NCI-H2081 (cell line): ENCODE measurements at regions not wholly inside any gene's neighbourhood (a gene's known extent, or its start where the extent isn't known, plus 50 kb on each side); places are given as distances from the start of the nearest gene placed in this dataset.

Source experiments
- DNase-seq, 2 experiments: peaks; one replicate each; lab custom pipeline; 2025; lab: John Stamatoyannopoulos, UW

DNA sequence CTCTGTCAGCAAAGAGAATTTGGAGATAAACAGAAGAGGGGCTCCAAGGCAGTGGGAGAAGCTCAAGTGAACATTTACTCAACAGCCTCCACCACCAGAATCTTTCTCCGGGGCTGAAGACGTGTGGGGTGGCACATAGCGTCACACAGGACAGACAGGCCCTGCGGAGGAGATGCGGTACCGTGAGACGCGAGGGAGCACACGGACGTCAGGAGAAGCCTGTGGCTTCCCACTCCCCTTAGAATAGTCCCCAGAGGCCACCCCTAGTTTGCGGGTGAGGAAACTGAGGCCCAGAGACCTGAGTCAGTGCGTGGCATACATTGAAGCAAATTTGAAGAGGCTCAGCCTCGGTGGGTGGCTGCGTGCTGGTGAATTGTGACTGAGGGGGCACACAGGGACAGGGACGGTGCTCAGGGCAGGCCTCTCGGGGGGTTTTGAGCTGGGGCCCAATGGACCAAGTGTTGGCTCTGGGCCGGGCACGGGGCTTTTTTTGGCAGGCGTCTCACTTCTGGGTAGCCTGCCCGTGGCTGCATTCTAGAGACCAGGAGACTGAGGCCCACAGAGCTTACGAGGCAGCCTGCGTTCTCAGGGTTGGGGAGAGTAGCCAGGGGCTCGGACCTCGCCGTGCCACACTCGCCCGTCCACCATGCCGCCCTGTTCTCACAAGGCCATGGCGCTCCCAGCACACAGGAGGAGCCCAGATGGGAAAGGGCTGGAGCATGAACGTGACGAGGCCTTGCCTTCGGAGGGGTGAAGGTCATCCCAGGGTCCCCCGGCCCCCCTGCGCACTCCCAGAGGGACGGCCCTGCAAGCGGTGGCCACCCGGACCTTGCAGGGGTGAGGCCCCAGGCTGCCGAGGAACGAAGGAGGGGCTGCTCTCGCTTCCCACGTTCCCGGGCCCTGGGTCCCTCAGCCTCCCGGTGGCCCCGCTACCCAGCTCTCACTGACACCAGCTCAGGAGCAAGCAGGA, 220.6 kb downstream of the C9orf50 start:
- no peak for DNase-seq

DNA sequence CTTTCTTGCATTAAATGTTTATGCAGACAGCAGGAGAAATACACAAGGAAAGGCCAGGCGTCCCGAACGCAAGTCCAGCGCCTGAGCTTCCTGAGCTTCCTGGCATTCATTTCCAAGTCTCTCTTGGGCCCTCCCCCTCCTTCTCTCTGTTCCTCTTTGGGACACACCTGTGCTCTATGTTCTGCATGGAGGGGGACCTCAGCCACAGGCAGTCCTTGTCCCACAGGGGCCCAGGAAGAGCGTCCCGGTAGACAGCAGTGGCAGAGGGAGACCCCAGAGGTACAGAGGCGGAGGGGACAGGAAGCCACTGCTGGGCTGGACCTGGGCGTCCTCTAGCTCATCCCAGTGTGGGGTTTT, 221.3 kb downstream of the C9orf50 start:
- DNase-seq = no peak

DNA sequence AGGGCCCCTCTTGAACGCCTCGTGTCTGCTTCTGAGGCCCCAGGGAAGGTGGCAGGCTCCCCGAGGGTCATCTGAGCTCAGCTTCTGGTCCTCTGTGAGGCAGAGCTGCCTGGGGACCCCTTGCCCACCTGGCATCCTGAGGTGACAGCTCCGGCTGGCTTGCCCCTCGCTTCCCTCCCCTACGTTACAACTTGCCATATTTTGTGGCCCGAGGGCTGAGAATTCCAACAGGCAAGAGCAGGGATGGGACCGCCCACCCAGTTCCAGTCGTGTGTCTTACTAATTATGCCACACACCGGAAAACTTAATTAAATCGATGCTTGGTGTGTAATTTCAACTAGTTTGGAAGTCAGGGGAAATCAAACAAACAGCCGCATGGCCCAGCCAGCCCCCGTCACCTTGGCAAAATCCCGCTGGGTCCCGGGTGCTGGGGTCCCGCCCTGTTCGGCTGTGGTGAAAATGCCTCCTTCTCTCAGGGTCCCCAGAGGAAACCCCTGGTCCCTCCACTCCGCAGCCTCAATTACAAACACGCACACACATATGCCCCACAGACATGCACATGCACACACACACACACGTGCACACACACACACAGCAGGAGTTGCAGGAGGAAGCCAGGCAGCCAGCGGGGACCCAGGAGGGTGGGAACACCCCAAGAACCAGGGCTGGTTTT, 221.0 kb upstream of the IER5L start:
- no peak for DNase-seq

DNA sequence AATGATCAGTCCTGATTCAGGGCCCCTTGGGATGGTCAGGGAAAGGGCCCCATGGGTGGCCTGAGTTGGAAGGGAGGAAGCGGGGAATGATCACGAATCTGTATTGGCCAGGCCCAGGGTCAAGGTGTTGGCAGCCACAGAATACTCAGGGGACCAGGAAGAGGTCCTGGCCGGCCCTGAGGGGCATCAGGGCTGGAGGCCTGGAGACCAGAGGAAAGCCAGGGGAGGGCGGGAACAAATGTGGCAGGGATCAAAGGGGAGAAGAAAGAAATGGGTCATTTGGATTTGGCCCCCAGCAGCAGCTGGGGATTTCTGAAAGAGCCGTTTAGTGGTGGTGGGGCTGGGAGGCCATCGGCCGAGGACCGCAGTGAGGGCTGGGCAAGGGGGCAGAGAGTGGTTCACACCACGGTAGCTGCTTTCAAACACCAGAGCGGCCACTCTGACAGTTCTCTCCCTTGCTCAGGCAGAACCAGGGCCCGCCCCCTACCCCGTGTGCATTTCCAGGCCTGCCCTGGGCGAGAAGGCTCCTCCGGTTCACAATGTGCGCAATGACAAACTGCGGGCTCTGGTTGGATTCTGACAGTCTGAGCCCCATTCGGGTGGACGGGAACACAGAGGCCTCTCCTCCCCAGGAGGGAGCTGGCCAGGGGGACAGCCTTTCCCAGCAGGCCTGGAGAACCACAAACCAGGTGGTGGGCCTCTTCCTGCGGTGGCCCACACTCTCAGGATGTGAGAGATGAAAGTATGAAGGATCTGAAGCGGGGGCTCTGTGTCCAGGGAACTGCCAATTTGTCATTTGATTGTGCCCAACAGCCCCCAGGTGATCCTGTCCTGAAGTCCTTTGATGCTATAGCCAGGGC, 220.3 kb upstream of the IER5L start:
- DNase-seq = no peak

DNA sequence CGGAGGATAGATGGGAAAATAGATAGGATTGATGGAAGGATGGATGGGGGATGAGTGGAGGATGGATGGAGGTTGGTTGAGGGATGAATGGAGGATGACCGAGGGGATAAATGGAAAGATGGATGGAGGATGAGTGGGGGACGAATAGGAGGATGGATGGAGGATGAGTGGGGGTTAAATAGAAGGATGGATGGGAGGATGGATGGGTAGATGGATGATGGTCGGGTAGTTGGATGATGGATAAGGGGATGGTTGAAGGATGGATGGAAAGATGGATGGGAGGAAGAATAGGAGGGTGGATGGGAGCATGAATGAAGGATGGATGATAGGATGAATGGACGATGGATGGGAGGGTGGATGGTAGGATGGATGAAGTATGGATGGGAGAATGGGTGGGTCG, 219.3 kb upstream of the IER5L start:
- no peak for DNase-seq

DNA sequence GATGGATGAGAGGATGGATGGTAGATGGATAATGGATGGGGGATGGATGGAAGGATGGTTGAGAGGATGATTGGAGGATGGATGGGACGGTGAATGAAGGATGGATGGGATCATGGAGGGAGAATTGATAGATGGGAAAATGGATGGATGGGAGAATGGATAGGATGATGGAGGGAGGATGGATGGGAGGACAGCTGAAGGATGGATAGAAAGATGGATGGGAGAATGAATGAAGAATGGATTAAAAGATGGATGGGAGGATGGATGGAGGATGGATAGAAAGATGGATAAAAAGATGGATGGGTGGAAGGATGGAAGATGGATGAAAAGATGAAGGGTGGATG, 218.3 kb upstream of the IER5L start:
- DNase-seq = no peak

DNA sequence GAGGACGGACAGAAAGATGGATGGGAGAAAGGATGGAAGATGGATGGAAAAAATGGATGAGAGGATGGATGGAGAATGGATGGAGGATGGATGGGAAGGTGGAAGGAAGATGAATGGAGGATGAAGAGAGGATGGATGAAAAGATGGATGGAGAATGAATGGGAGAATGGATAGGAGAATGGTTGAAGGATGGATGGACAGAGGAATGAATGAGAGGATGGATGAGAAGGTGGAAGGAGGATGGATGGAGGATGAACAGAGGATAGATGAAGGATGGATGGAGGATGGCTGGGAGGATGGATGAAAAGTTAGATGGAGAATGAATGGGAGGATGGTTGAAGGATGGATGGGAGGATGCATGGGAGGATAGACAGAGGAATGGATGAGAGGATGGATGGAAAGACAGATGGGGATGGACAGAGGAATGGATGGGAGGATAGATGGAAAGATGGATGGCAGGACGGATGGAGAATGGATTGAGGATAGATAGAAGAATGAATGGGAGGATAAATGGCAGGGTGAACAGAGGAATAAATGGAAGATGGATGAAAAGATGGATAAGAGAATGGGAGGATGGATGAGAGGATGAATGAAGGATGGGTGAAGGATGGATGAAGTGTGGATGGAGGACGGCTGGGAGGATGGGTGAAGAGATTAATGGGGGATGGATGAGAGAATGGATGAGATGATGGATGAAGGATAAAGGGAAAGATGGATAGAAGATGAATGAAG, 217.7 kb upstream of the IER5L start:
- no peak for DNase-seq

DNA sequence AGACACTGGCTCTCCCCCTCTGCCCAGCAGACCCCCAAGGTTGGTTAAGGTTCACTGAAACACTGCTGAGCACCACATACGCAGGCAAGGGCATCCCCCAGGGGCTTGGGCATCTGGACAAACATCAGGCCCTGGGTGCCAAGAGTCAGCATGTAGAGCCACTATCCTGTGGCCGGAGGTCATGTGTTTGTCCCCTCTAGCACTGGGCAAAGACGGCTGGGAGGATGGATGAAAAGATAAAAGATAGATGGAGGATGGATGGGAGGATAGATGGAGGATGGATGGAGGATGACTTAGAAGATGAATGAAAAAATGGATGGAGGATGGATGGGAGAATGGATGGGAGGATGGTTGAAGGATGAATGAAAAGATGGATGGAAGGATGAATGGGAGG, 216.8 kb upstream of the IER5L start:
- DNase-seq = no peak

DNA sequence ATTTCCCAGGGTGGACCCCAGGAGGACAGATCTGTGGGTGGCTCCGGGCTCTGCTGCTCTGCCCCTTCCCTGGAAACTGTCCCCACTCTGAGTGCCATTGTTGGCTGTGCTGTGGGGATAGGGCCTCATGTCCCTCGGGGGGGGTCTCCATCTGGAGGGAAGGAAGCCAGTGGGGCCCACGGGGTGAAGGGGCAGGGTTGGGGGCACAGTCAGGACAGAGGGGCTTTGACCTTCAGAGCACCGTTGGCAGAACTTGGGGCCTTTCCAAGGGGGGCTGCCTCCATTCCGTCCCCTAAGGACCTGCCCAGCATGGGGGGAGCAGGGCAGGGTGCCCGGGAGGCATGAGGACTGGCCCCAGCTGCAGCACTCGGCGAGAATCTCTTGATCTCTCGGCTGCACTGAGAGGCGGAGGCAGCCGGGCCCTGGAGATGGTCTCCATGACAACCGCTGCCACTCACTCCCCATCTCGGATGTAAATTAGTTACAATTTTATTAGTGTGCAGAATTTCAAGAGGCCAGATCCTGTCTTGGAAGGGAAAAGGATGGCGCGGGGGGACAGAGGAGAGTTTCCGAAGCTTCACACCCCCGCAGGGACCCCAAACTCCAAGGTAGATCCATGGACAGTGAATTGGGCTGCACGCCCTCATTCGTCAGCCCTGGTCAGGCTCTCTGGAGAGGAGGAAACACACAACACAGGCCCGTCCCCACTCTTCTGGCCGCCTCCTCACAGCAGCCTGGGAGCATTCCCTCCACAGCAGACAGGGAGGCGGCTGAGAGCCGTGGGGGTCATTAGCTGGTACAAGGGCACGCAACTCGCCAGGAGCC, 216.2 kb upstream of the IER5L start:
- no peak for DNase-seq

DNA sequence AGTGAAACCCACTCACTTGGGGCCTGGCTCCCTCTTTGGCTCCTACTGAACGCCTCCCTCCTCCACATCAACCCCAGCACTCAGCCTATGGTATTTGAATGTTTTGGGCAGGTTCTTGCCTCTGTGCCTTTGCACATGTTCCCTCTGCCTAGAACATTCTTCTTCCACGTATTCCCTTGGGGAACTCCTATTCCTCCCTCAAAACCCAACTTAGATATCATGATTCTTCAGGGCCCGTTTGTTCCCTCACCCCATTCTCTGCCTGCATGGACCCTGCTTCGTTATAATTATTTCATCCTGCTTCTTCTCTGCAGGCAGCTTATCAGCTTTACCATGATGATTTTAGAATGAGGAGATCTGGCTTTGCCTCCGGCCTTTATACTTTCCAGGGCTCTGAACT, 215.0 kb upstream of the IER5L start:
- DNase-seq = no peak

DNA sequence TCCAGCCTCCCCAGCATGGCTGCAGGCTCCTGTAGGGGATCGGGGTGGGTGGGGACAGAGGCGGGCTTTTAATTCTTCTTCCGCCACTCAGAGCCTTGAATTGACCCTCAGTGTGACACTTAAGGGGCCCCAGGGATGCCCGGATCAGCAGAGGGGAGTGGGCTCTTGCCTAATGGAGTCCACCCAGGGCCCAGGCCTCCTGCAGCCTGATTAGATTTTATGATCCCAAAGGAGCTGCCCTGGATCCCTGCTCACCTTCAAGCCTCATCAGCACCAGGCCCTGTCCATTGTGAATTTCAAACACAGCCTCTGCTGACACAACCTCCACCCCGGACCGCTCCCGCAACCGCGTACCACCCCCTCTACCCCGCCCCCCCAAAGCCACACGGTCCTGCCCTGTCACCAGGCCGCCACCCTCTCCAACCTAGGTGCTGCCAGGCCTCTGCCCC, 214.1 kb upstream of the IER5L start:
- no peak for DNase-seq

DNA sequence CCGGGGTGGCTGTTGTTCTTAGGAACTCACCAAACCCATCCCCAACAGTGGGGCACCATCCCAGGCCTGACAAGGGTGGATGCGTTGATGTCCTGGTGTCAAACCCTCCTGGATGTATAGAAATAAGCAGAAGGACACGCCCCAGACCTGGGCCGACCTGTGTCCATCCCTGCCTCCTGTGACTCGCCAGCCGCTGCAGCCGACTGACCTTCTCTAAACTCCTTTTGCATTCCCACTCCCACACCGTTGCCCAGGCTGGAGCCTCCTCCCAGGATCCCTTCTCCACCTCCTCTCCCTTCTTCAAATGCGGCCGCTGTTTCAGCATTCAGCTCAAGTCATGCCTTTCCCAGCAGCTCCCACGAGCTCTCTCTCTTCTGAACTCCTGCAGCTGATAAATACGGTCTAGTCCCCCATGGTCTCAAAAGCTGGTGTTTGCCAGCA, 213.2 kb upstream of the IER5L start:
- no peak for DNase-seq

DNA sequence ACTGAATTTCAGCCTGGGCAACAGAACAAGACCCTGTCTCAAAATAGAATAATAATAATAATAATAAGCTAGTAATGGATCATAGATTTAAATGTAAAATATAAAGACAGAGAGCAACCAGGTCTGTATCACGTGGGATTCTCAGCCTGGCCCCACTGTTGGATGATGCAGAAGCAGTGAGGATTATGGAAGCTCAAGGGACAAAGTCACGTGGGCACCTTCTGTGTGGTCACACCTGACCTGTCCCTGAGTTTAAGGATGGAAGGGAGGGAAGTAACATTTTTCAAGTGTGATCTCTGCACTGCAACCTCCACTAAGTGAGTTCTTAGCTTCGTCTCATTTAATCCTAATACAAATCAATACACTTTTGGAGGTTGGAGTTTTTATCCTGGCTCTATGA, 212.5 kb upstream of the IER5L start:
- DNase-seq = no peak

DNA sequence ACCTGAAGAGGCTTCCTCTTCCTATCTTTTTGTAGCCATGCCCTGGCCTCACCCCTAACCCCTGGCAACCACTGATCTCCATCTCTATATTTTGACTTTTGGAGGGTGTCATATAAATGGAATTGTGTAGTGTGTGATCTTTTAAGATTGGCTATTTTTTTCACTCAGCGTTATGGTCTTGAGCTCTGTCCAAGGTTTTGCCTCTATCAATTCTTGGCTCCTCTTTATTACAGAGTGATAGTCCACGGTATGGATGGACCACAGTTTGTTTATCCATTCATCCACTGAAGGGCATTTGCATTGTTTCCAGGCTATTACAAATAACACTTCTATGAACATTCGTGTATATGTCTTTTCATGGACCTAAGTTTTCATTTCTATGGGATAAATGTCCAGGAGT, 209.8 kb upstream of the IER5L start:
- DNase-seq = no peak

DNA sequence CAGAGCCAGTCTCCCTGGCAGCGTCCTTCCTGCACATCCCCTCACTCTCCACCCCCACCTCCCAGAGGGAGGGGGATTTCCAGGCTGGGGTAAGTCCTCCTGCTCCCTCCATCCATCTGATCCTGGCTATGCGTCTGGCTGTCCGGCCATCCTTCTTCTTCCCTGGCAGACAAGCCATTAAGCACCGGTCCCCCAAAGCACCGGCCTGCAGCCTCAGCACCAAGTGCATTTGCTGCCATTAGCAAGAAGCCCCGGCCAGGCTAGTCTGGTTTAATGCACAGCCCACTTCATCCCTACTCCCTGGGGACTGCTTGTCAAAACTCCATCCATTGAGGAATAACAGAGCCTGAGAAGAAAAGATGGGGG, 208.7 kb upstream of the IER5L start:
- DNase-seq = no peak

DNA sequence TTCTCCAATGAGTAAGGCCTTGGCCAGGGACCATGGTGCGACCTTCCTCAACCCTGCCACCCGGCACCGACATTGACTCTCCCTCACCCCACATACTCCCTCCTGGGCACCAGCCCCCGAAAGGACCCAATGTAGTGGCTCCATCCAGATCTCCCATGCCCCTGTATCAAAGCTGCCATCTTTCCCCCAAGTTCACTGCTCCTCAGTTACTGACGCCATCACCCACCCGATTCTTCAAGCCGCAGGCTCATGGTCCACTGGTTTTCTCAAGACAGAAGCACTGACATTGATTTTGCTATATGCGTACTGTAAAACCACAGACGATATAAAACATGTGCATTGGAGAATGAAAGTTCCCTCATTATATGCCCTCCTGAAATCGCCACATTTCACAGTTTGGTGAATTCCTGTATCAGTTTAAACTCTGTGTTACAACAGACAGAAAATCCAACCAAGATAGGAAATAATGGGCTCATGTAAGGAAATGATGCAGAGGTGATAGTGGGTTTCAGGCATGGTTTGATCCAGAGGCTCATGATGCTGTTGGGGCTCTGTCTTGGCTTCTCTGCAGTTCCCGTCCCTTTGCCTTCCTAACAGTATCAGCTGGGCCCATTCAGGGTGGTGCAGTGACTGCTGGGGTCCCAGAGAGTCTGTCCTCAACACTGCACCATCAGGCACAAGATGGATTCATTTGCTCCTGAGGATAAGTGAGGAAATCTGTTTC, 207.3 kb upstream of the IER5L start:
- no peak for DNase-seq

DNA sequence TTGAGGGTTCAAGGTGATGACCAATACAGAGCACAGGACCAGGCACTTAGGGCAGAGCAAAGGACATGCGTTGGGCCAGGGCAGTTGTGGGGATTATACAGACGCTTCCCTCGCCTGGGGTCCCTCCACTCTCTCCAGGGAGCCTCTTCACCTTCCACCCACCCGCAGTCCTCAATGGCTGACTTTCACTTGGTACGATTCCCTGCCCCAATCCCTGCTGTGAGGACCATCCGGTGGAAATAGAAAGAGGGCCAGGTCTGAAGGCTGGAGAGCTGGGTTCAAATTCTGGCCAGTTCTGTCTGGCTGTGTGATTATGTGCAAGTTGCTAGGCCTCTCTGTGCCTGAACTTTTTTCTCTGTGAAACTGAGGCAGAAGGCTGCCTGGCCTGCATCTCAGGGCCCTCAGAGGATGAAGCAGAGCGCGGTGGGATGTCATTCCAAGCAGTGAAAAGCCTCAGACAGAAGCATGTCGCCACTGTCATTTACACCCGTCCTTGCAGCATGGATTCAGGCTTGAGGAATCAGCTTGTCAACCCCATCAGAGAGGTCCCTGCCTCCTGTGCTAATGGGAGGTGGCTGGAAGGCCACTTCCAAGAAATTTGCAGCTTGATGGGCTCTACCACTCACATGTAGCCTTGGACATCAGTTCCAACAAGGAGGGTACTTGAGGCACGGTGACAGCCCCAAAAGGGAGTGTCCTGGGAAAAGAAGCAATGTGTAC, 206.6 kb upstream of the IER5L start:
- DNase-seq = no peak

DNA sequence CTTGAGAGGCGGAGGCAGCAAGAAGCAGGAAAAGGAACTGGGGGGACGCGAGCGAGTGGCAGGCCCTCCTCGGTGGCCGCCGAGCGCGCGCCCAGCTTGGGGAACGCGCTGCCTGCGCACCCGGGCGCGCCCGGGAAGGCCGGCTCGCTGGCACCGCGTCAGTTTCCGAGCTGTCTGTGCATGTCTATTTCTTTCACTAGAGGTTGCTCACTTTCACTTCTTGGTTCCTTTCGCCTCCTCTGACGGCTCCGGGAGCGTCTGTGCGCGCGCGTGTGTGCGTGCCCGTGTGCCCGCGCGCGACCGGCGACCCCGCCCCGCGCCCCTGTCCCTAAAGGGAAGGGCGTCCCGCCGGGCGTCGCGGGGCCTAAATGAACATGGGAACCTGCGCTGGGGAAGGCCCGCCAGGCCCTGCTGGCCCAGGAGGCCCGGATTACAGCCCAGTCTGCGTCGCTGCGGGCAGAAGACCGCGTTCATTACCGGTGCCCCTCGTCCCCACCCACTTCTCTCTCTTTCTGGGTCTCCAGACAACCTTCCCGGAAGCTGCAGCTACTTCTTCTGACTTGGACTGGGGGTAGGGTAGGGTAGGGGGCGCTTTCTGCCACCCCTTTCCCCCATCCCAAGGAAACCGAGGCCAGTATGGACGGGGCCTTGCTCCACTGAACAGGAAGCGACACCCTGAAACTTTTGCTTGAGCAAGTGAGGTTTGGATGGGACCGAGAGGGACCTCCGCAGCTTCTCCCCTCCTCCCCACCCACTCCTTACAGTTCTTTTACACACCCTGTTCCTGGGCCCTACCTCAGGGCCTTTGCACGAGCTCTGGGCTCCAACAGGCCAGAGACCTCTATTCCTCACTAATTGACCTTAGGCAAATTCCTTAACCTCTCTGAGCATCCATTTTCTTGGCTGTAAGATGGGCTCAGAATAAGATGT, 205.8 kb upstream of the IER5L start:
- peak; percentile 10 to 34 for DNase-seq
